ENCODE measurements at regions not wholly inside any gene's neighbourhood (a gene's known extent, or its start where the extent isn't known, plus 50 kb on each side); places are given as distances from the start of the nearest gene placed in this dataset.

- TF ChIP-seq POLR2A (IDR thresholded peaks at IDR 0.05; ENCODE audit: low read length) (no peak), GATA1 (IDR thresholded peaks at IDR 0.05; ENCODE audit: low read depth, low read length) (no peak)
Measured at GRCh38 chr22:23509571-23510302, 70.4 kb downstream of the IGLL1 start.
